ENCODE measurements at regions not wholly inside any gene's neighbourhood (a gene's known extent, or its start where the extent isn't known, plus 50 kb on each side); places are given as distances from the start of the nearest gene placed in this dataset.
A peak's percentile ranks its signal among the peaks of the same experiment; 100 is the strongest.

GRCh38 chr2:38504169-38504568 lies 98.6 kb downstream of the HNRNPLL start:
- Histone ChIP-seq H3K9me3 (0 out of 2 replicates have a peak, but pooled peaks cover 9% of the 10 kb centered on the region), H3K27me3 (replicated peaks; ENCODE audit: control insufficient read depth, insufficient read depth, low read length) (no peaks in the 10 kb centered on the region), H3K4me1 (0 out of 2 replicates have a peak, but pooled peaks cover 9% of the 10 kb centered on the region), H3K36me3 (ENCODE audit: control insufficient read depth, insufficient read depth, low read length) (no peaks in the 10 kb centered on the region), H3K4me3 (ENCODE audit: low read depth, low read length) (no peak overlapping the region)
- no peak for DNase-seq
- Mint-ChIP-seq H3K27me3 (ENCODE audit: insufficient read depth, unreplicated experiment) (no peaks in the 10 kb centered on the region), H3K9me3 (ENCODE audit: unreplicated experiment) (peaks cover 15% of the 10 kb centered on the region), H3K27ac (ENCODE audit: unreplicated experiment) (no peak overlapping the region), H3K4me3 (ENCODE audit: unreplicated experiment) (no peak overlapping the region), H3K36me3 (ENCODE audit: insufficient read depth, unreplicated experiment) (no peaks in the 10 kb centered on the region), H3K4me1 (ENCODE audit: low read depth, unreplicated experiment) (peaks cover 13% of the 10 kb centered on the region)
- TF ChIP-seq CTCF (IDR thresholded peaks at IDR 0.05; ENCODE audit: insufficient read depth in 1 of 2, low read depth in 1 of 2, low read length in 1 of 2, severe bottlenecking in 1 of 2, unreplicated experiment in 1 of 2) = no peak
- intact Hi-C loops (cut with micrococcal nuclease; ENCODE audit: unreplicated experiment) = no loop called here
- POLR2A ChIA-PET = no interaction called here
- CTCF ChIA-PET = no interaction called here
- BruUV-seq (replicated peaks) = no TSS peak

DNA sequence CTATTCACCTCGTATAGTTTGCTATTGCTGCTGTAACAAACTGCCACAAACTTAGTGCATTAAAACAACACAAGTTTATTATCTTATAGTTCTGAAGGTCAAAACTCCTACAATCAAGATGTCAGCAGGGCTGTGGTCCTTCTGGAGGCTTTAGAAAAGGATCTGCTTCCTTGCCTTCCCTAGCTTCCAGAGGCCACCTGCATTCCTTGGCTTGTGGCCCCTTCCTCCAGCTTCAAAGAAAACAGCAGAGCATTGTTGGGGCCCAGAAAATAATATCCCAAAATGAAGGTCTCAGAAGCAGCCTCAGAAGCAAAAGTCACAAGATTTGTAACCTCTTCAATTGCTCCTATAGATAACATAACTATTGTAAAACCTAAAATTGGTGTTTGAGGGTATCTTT lies 100.6 kb downstream of the HNRNPLL start:
- intact Hi-C loops (cut with micrococcal nuclease; ENCODE audit: unreplicated experiment) = no loop called here
- ChIA-PET CTCF (no interaction called here), POLR2A (no interaction called here)
- Mint-ChIP-seq H3K36me3 (ENCODE audit: insufficient read depth, unreplicated experiment) (no peaks in the 10 kb centered on the region), H3K27ac (ENCODE audit: unreplicated experiment) (no peak overlapping the region), H3K4me3 (ENCODE audit: unreplicated experiment) (no peak overlapping the region), H3K4me1 (ENCODE audit: low read depth, unreplicated experiment) (peaks cover 20% of the 10 kb centered on the region), H3K27me3 (ENCODE audit: insufficient read depth, unreplicated experiment) (no peaks in the 10 kb centered on the region), H3K9me3 (ENCODE audit: unreplicated experiment) (peaks cover 15% of the 10 kb centered on the region)
- Histone ChIP-seq H3K27me3 (replicated peaks; ENCODE audit: control insufficient read depth, insufficient read depth, low read length) (no peaks in the 10 kb centered on the region), H3K36me3 (ENCODE audit: control insufficient read depth, insufficient read depth, low read length) (no peaks in the 10 kb centered on the region), H3K9me3 (0 out of 2 replicates have a peak, but pooled peaks cover 9% of the 10 kb centered on the region), H3K4me1 (peaks cover 19% of the 10 kb centered on the region; the same call in 1 of the 2 replicates), H3K4me3 (ENCODE audit: low read depth, low read length) (no peak overlapping the region)
- no peak for DNase-seq
- no peak for TF ChIP-seq CTCF (IDR thresholded peaks at IDR 0.05; ENCODE audit: insufficient read depth in 1 of 2, low read depth in 1 of 2, low read length in 1 of 2, severe bottlenecking in 1 of 2, unreplicated experiment in 1 of 2)
- no TSS peak for BruUV-seq (replicated peaks)

DNA sequence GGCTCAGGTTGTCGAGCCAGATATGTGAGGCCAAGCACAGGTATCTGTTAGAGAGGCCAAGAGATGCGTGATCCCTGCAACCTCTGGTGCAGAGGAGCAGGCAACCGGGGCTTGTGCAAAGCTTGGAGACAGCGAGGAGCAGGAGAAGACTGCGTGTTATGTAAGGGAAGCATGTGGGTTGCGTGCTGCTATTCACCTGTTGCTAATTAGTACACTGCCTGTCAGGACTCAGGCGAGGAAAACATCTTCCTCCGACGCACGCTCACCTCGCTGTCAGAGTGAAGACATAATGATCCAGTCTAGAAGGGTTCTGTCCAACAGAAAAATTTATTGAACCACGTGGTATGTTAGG lies 102.5 kb downstream of the HNRNPLL start:
- BruUV-seq (replicated peaks) = no TSS peak
- H3K4me1 Mint-ChIP-seq (ENCODE audit: low read depth, unreplicated experiment) = peaks cover 20% of the 10 kb centered on the region
- DNase-seq = no peak
- H3K4me3 Mint-ChIP-seq (ENCODE audit: unreplicated experiment) = peak overlapping the region; percentile 6
- H3K9me3 Mint-ChIP-seq (ENCODE audit: unreplicated experiment) = peaks cover 15% of the 10 kb centered on the region
- no peaks in the 10 kb centered on the region for H3K36me3 Mint-ChIP-seq (ENCODE audit: insufficient read depth, unreplicated experiment)
- Histone ChIP-seq H3K27me3 (replicated peaks; ENCODE audit: control insufficient read depth, insufficient read depth, low read length) (no peaks in the 10 kb centered on the region), H3K9me3 (0 out of 2 replicates have a peak, but pooled peaks cover 9% of the 10 kb centered on the region), H3K4me3 (ENCODE audit: low read depth, low read length) (no peak overlapping the region), H3K36me3 (ENCODE audit: control insufficient read depth, insufficient read depth, low read length) (no peaks in the 10 kb centered on the region), H3K4me1 (peaks cover 25% of the 10 kb centered on the region; the same call in 1 of the 2 replicates)
- no peak for TF ChIP-seq CTCF (IDR thresholded peaks at IDR 0.05; ENCODE audit: insufficient read depth in 1 of 2, low read depth in 1 of 2, low read length in 1 of 2, severe bottlenecking in 1 of 2, unreplicated experiment in 1 of 2)
- POLR2A ChIA-PET = no interaction called here
- peak overlapping the region; percentile 42 for H3K27ac Mint-ChIP-seq (ENCODE audit: unreplicated experiment)
- H3K27me3 Mint-ChIP-seq (ENCODE audit: insufficient read depth, unreplicated experiment) = no peaks in the 10 kb centered on the region
- CTCF ChIA-PET = interaction anchor here (0.6 kb wide), 1 partner anchor 487 kb away, joined by 3 read pairs; no protein-coding TSS in a partner anchor
- intact Hi-C loops (cut with micrococcal nuclease; ENCODE audit: unreplicated experiment) = no loop called here

Measured in Caco-2 (cell line).